ENCODE measurements at regions not wholly inside any gene's neighbourhood (a gene's known extent, or its start where the extent isn't known, plus 50 kb on each side); places are given as distances from the start of the nearest gene placed in this dataset.

DNA sequence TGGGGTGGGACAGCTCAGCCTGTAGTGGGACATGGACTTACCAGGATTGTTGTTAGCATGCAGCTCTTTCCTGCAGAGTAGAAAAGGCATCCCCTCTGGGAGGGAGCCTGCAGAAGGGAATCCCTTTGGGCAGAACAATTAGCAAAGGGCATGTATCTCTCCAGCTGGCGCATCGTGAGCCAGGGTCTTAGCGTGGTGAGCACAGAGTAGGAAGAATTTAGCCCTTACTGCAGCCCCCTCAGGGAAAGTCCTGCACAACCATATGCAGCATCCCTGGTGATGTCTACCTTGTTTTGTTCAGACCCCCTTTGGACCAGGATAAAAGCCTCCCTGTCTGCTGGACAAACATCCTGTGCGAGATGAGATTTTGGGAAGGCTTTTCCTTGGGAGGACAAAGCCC lies 292.1 kb downstream of the SLC4A3 start:
- no peak for TF ChIP-seq POLR2AphosphoS5 (IDR thresholded peaks at IDR 0.05; ENCODE audit: low read depth, low read length)
- no peak for TF ChIP-seq ZSCAN29 (CRISPR knock-in tag; conservative IDR thresholded peaks at IDR 0.05)
- TF ChIP-seq HMG20A (CRISPR knock-in tag; IDR thresholded peaks at IDR 0.05; ENCODE audit: borderline replicate concordance): no peak
- TF ChIP-seq, protein P1, sequence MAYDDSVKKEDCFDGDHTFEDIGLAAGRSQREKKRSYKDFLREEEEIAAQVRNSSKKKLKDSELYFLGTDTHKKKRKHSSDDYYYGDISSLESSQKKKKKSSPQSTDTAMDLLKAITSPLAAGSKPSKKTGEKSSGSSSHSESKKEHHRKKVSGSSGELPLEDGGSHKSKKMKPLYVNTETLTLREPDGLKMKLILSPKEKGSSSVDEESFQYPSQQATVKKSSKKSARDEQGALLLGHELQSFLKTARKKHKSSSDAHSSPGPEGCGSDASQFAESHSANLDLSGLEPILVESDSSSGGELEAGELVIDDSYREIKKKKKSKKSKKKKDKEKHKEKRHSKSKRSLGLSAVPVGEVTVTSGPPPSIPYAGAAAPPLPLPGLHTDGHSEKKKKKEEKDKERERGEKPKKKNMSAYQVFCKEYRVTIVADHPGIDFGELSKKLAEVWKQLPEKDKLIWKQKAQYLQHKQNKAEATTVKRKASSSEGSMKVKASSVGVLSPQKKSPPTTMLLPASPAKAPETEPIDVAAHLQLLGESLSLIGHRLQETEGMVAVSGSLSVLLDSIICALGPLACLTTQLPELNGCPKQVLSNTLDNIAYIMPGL (CRISPR knock-in tag; IDR thresholded peaks at IDR 0.05; ENCODE audit: borderline replicate concordance in 1 of 2, low read depth in 1 of 2): no peak
- TF ChIP-seq, protein P2, sequence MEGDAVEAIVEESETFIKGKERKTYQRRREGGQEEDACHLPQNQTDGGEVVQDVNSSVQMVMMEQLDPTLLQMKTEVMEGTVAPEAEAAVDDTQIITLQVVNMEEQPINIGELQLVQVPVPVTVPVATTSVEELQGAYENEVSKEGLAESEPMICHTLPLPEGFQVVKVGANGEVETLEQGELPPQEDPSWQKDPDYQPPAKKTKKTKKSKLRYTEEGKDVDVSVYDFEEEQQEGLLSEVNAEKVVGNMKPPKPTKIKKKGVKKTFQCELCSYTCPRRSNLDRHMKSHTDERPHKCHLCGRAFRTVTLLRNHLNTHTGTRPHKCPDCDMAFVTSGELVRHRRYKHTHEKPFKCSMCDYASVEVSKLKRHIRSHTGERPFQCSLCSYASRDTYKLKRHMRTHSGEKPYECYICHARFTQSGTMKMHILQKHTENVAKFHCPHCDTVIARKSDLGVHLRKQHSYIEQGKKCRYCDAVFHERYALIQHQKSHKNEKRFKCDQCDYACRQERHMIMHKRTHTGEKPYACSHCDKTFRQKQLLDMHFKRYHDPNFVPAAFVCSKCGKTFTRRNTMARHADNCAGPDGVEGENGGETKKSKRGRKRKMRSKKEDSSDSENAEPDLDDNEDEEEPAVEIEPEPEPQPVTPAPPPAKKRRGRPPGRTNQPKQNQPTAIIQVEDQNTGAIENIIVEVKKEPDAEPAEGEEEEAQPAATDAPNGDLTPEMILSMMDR (CRISPR knock-in tag; IDR thresholded peaks at IDR 0.05): no peak
